Endothelial cell (in vitro differentiated cells): ENCODE measurements at regions not wholly inside any gene's neighbourhood (a gene's known extent, or its start where the extent isn't known, plus 50 kb on each side); places are given as distances from the start of the nearest gene placed in this dataset.

Experiments
- DNase-seq: peaks from one replicate; pipeline ENCODE4 v3.0.0; 2021; ENCODE audit warnings: low spot score
- H3K27ac Mint-ChIP-seq: one replicate; pipeline ENCODE4 v1.8.0; 2021; ENCODE audit warnings: mixed read lengths, inconsistent platforms; ENCODE audit not compliant: unreplicated experiment
- H3K27me3 Mint-ChIP-seq: one replicate; pipeline ENCODE4 v1.8.0; 2021; ENCODE audit warnings: mild to moderate bottlenecking, moderate library complexity, mixed read lengths, inconsistent platforms; ENCODE audit not compliant: unreplicated experiment
- H3K36me3 Mint-ChIP-seq: one replicate; pipeline ENCODE4 v1.8.0; 2021; ENCODE audit warnings: mild to moderate bottlenecking, low read depth, mixed read lengths, inconsistent platforms; ENCODE audit not compliant: unreplicated experiment
- H3K4me1 Mint-ChIP-seq: one replicate; pipeline ENCODE4 v1.8.0; 2021; ENCODE audit warnings: mild to moderate bottlenecking, mixed read lengths, inconsistent platforms; ENCODE audit not compliant: unreplicated experiment
- H3K4me3 Mint-ChIP-seq: one replicate; pipeline ENCODE4 v1.8.0; 2021; ENCODE audit warnings: mild to moderate bottlenecking, mixed read lengths, inconsistent platforms; ENCODE audit not compliant: unreplicated experiment
- H3K9me3 Mint-ChIP-seq: one replicate; pipeline ENCODE4 v1.8.0; 2021; ENCODE audit warnings: mixed read lengths, inconsistent platforms; ENCODE audit not compliant: unreplicated experiment
- TF ChIP-seq, protein P1 (sequence below): fragments of 200-600 bp; sonication (generic); IDR thresholded peaks from one replicate; pipeline ENCODE4 v1.5.0; 2021; ENCODE audit warnings: antibody characterized with exemption; ENCODE audit not compliant: unreplicated experiment

DNA sequence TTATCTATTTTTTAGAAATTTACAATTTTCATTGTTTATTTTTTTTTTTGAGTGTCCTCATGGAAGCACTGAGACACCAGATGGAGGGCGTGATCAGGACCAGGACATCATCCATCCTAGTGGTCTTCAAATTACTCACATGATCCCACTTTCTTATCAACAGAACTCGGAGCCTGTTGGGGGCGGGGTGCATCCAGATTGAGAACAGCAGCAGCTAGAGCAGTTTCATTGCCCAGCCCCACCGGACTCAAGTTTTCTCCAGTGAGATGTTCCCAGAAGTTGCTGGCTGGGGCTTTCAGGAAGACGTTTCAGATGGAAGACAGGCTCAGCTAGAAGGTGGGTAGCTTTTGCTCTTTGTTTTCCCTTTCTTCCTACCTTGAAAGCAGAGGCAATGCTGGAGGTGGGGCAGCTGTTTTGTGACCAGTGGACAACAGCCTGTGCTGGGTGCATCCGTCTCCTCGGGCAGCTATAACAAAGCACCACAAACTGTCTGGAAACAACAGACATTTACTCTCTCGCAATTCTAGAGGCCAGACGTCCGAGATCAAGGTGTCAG lies 562.1 kb downstream of the TBC1D22A start:
- no peaks in the 10 kb centered on the region for H3K4me1 Mint-ChIP-seq
- TF ChIP-seq, protein P1, sequence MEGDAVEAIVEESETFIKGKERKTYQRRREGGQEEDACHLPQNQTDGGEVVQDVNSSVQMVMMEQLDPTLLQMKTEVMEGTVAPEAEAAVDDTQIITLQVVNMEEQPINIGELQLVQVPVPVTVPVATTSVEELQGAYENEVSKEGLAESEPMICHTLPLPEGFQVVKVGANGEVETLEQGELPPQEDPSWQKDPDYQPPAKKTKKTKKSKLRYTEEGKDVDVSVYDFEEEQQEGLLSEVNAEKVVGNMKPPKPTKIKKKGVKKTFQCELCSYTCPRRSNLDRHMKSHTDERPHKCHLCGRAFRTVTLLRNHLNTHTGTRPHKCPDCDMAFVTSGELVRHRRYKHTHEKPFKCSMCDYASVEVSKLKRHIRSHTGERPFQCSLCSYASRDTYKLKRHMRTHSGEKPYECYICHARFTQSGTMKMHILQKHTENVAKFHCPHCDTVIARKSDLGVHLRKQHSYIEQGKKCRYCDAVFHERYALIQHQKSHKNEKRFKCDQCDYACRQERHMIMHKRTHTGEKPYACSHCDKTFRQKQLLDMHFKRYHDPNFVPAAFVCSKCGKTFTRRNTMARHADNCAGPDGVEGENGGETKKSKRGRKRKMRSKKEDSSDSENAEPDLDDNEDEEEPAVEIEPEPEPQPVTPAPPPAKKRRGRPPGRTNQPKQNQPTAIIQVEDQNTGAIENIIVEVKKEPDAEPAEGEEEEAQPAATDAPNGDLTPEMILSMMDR: no peak

DNA sequence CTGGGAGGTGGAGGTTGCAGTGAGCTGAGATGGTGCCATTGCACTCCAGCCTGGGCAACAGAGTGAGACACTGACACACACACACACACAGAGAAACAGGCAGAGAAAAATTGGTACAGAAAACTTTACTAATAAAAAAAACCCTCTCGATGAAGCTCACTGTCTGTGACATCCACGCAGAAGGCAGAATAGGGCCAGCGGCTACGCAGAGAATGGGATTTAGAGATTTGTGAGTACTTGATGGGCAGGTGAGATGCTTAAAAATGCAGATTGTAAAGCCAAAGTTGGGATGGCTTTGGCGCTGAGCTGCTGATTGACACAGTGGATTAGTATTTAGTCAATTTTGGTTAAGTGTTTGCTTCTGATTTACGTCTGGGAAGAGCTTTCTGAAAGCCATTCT lies 561.1 kb downstream of the TBC1D22A start:
- DNase-seq: no peak
- Mint-ChIP-seq H3K27me3 (no peaks in the 10 kb centered on the region), H3K27ac (no peak overlapping the region), H3K4me1 (no peaks in the 10 kb centered on the region), H3K4me3 (no peak overlapping the region), H3K36me3 (peaks cover 9% of the 10 kb centered on the region), H3K9me3 (peaks cover 10% of the 10 kb centered on the region)
- TF ChIP-seq, protein P1: no peak

More for the DNA sequence above, 562.1 kb downstream of the TBC1D22A start:
- Mint-ChIP-seq H3K27me3 (peaks cover under 1% of the 10 kb centered on the region), H3K27ac (no peak overlapping the region), H3K9me3 (peaks cover 16% of the 10 kb centered on the region), H3K4me3 (no peak overlapping the region), H3K36me3 (peaks cover 11% of the 10 kb centered on the region)
- no peak for DNase-seq

DNA sequence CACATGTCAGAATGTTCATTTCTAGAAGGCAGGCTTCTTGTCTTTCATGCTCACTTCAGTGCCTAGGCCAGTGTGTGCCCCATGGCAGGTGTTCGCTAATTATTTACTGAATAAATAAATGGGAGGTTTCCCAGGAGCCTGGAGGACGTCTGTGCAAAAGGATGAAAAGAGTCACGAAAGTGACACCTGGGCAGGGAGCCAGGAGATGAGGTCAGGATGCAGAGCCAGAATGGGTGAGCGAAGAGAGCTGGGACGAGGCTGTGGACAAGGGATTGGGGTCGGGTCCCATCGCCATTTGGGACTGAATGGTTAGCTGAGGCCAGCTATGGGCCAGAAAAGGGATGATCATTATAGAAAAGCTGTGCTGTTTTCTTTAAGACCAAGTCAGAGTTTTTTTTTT lies 560.4 kb downstream of the TBC1D22A start:
- Mint-ChIP-seq H3K27ac (no peak overlapping the region), H3K27me3 (no peaks in the 10 kb centered on the region), H3K36me3 (peaks cover 9% of the 10 kb centered on the region), H3K4me3 (peak overlapping the region; percentile 3), H3K4me1 (no peaks in the 10 kb centered on the region), H3K9me3 (peaks cover 10% of the 10 kb centered on the region)
- TF ChIP-seq, protein P1: no peak
- DNase-seq: no peak

DNA sequence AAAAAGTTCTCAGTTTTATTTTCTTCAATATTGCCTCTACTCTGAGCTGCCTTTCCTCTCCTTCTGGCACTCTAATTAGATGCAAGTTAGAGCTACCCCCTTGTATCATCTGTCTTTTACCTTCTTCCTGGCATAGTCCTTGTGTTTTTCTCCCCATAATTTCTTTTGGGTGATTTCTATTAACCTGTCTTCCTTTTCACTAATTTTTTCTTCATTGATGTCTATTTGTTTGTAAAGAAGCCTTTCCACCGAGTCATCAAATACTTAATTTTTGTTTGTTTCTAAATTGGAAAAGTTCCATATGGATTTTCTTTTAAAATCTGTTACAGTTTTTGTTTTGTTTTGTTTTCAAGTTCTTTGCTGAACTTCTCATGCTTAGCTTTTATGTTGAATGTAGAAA lies 558.1 kb downstream of the TBC1D22A start:
- Mint-ChIP-seq H3K27me3 (no peaks in the 10 kb centered on the region), H3K27ac (no peak overlapping the region), H3K9me3 (peaks cover 10% of the 10 kb centered on the region), H3K4me1 (no peaks in the 10 kb centered on the region), H3K36me3 (peaks cover 9% of the 10 kb centered on the region), H3K4me3 (no peak overlapping the region)
- TF ChIP-seq, protein P1: no peak
- no peak for DNase-seq

DNA sequence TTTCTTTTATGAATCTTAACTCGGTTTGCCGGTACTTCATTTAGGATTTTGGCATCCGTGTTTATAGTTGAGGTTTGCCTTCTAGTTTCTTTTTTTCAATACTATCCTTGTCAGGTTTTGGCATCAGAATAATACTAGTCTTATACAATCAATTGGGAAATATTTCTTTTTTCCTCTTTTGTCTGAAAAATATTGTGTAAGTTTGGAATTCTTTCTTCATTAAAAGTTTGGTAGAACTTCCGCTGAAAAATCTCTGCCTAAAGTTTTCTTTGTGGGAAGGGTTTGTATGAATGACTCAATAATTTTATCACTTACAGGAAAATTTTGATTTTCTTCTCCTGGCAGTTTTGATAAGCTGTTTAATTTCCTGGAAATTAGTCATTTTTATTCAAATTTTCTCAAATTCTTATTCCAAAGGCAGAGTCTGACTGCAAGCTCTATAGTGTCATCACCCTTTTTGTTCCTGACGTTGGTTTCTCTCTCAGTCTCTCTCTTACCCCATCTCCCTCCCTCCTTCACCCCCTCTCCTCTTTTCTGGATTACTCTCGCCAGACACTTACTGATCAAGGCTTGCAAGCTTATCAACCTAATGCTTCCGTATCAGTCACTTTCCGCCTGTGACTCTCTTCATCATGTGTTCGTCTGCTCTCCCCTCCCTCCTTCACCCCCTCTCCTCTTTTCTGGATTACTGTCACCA lies 555.7 kb downstream of the TBC1D22A start:
- no peaks in the 10 kb centered on the region for H3K4me1 Mint-ChIP-seq

More for the DNA sequence above, 555.7 kb downstream of the TBC1D22A start:
- H3K27me3 Mint-ChIP-seq: no peaks in the 10 kb centered on the region
- H3K27ac Mint-ChIP-seq: no peak overlapping the region
- H3K4me3 Mint-ChIP-seq: no peak overlapping the region
- DNase-seq: no peak
- TF ChIP-seq, protein P1: no peak
- H3K9me3 Mint-ChIP-seq: peaks cover 5% of the 10 kb centered on the region
- peaks cover 4% of the 10 kb centered on the region for H3K36me3 Mint-ChIP-seq
